CD4-positive, alpha-beta T cell (primary cell): ENCODE measurements at regions not wholly inside any gene's neighbourhood (a gene's known extent, or its start where the extent isn't known, plus 50 kb on each side); places are given as distances from the start of the nearest gene placed in this dataset.

Experiments used
- ATAC-seq: fragments of 200-7000 bp; cut with Tn5 transposase; one replicate; pipeline ENCODE4 v1.10.0; 2022; ENCODE audit warnings: mild to moderate bottlenecking; ENCODE audit not compliant: poor library complexity
- CTCF ChIA-PET: fragments of 350-600 bp; sonication (Branson Sonifier 250); formaldehyde crosslinking; loops from one replicate; lab custom pipeline; 2021; ENCODE audit warnings: antibody characterized with exemption, inconsistent platforms; lab: Charles Lee
- POLR2A ChIA-PET: fragments of 350-600 bp; sonication (Branson Sonifier 250); formaldehyde crosslinking; loops from one replicate; lab custom pipeline; 2021; ENCODE audit warnings: antibody characterized with exemption, inconsistent platforms; lab: Charles Lee
- DNase-seq, 14 experiments: peaks; one replicate each; pipeline ENCODE4 v3.0.0-alpha.2; 2013 to 2020; ENCODE audit warnings: mixed read lengths in 2 of 14
- H3K27ac ChIP-seq, 2 donors: one replicate each; pipeline versions ENCODE4 v1.5.1 to v1.7.0; 2013; ENCODE audit warnings: low read length in 2 of 2, low read depth in 1 of 2, mild to moderate bottlenecking in 1 of 2
- H3K27me3 ChIP-seq, 2 experiments: 1 replicate in 1 of 2; 2 replicates in 1 of 2; pipeline versions ENCODE4 v1.6.1 to v1.7.0; 2013; ENCODE audit warnings: low read length in 2 of 2, control low read depth in 1 of 2, mild to moderate bottlenecking in 1 of 2, moderate library complexity in 1 of 2; ENCODE audit not compliant: insufficient read depth in 2 of 2, control insufficient read depth in 1 of 2
- H3K36me3 ChIP-seq: one replicate; pipeline ENCODE4 v1.6.1; 2013; ENCODE audit warnings: low read length, control low read depth; ENCODE audit not compliant: insufficient read depth
- H3K4me1 ChIP-seq: one replicate; pipeline ENCODE4 v1.6.1; 2013; ENCODE audit warnings: low read length, control low read depth; ENCODE audit not compliant: insufficient read depth
- H3K4me3 ChIP-seq: one replicate; pipeline ENCODE4 v1.5.1; 2013; ENCODE audit warnings: mild to moderate bottlenecking, low read length, moderate library complexity
- H3K9me3 ChIP-seq, 2 experiments: 1 replicate in 1 of 2; 2 replicates in 1 of 2; pipeline versions ENCODE4 v1.6.1 to v1.7.0; 2013; ENCODE audit warnings: low read length in 2 of 2, mild to moderate bottlenecking in 2 of 2, control low read depth in 1 of 2, moderate library complexity in 1 of 2; ENCODE audit not compliant: control insufficient read depth in 1 of 2, insufficient read depth in 1 of 2
- H3K27ac Mint-ChIP-seq: one replicate; pipeline ENCODE4 v1.8.0; 2020; ENCODE audit warnings: mixed read lengths
- H3K27me3 Mint-ChIP-seq: one replicate; pipeline ENCODE4 v1.8.0; 2021; ENCODE audit warnings: mixed read lengths
- H3K36me3 Mint-ChIP-seq: one replicate; pipeline ENCODE4 v1.8.0; 2021; ENCODE audit warnings: low read depth, mixed read lengths
- H3K4me1 Mint-ChIP-seq: one replicate; pipeline ENCODE4 v1.8.0; 2021; ENCODE audit warnings: low read depth, mixed read lengths
- H3K4me3 Mint-ChIP-seq: one replicate; pipeline ENCODE4 v1.8.0; 2020; ENCODE audit warnings: mild to moderate bottlenecking, mixed read lengths
- H3K9me3 Mint-ChIP-seq: one replicate; pipeline ENCODE4 v1.8.0; 2020; ENCODE audit warnings: mixed read lengths
- CTCF ChIP-seq: fragments of 200-600 bp; IDR thresholded peaks from one replicate; pipeline ENCODE4 v1.8.0; 2022; ENCODE audit warnings: antibody characterized with exemption, mild to moderate bottlenecking
- intact Hi-C, 2 experiments: fragments of 100-400 bp; cut with DNase I in 1 of 2; cut with micrococcal nuclease in 1 of 2; formaldehyde crosslinking; loops; one replicate each; pipeline versions ENCODE4 v1.15.1 to v1.9.0; 2023 to 2025; cut with DNase I, micrococcal nuclease

- Histone ChIP-seq H3K27me3 (no peaks in the 10 kb centered on the region), H3K4me3 (no peak overlapping the region), H3K36me3 (no peaks in the 10 kb centered on the region), H3K27ac (no peak overlapping the region), H3K4me1 (peaks cover 20% of the 10 kb centered on the region), H3K9me3 (no peaks in the 10 kb centered on the region)
- Mint-ChIP-seq H3K27ac (peak overlapping the region; percentile 75), H3K4me1 (peaks cover 46% of the 10 kb centered on the region), H3K27me3 (no peaks in the 10 kb centered on the region), H3K9me3 (no peaks in the 10 kb centered on the region), H3K36me3 (no peaks in the 10 kb centered on the region), H3K4me3 (peak overlapping the region; percentile 54)
- POLR2A ChIA-PET, result interaction anchor here (0.7 to 1.2 kb wide), 2 partner anchors 37 to 74 kb away, joined by 3 read pairs; no protein-coding TSS in a partner anchor
- DNase-seq, result peak in 1 of 14 experiments; percentile 16
- TF ChIP-seq CTCF, result no peak
- intact Hi-C loops, result loop anchor here (5.0 to 10.0 kb wide), 2 partner anchors 89 to 256 kb away; no protein-coding TSS in a partner anchor
- ATAC-seq, result no peak
- CTCF ChIA-PET, result no interaction called here
Measured at GRCh38 chrX:120753413-120754251, 122.0 kb downstream of the CT47B1 start.

GRCh38 chrX:120752431-120753082, 122.7 kb upstream of the C1GALT1C1 start:
- ATAC-seq, result peak; percentile 44
- H3K27me3 Mint-ChIP-seq, result no peaks in the 10 kb centered on the region
- TF ChIP-seq CTCF, result no peak

GRCh38 chrX:120751683-120752082, 121.8 kb upstream of the C1GALT1C1 start:
- no peak for TF ChIP-seq CTCF

More at GRCh38 chrX:120752431-120753082, 122.7 kb upstream of the C1GALT1C1 start:
- no peak overlapping the region for H3K4me3 ChIP-seq
- H3K4me3 Mint-ChIP-seq, result peak overlapping the region; percentile 46
- peak overlapping the region; percentile 75 for H3K27ac Mint-ChIP-seq
- ChIA-PET CTCF (no interaction called here), POLR2A (interaction anchor here (0.7 to 1.2 kb wide), 4 partner anchors 38 to 192 kb away, joined by 3 read pairs; partner anchors contain the start of gene CUL4B)
- no peaks in the 10 kb centered on the region for H3K9me3 Mint-ChIP-seq
- no peaks in the 10 kb centered on the region for H3K9me3 ChIP-seq
- H3K36me3 ChIP-seq, result no peaks in the 10 kb centered on the region
- no peak overlapping the region for H3K27ac ChIP-seq
- no peak for DNase-seq
- H3K4me1 ChIP-seq, result peaks cover 20% of the 10 kb centered on the region
- H3K4me1 Mint-ChIP-seq, result peaks cover 46% of the 10 kb centered on the region
- H3K27me3 ChIP-seq, result no peaks in the 10 kb centered on the region
- intact Hi-C loops, result loop anchor here (5.0 to 10.0 kb wide), 2 partner anchors 88 to 255 kb away; no protein-coding TSS in a partner anchor
- no peaks in the 10 kb centered on the region for H3K36me3 Mint-ChIP-seq

More at GRCh38 chrX:120751683-120752082, 121.8 kb upstream of the C1GALT1C1 start:
- no peaks in the 10 kb centered on the region for H3K27me3 ChIP-seq
- no peaks in the 10 kb centered on the region for H3K36me3 ChIP-seq
- no peak for ATAC-seq
- no peaks in the 10 kb centered on the region for H3K9me3 ChIP-seq
- H3K27ac ChIP-seq, result no peak overlapping the region
- intact Hi-C loops, result loop anchor here (5.0 to 10.0 kb wide), 2 partner anchors 87 to 254 kb away; no protein-coding TSS in a partner anchor
- H3K9me3 Mint-ChIP-seq, result no peaks in the 10 kb centered on the region
- H3K27me3 Mint-ChIP-seq, result no peaks in the 10 kb centered on the region
- H3K4me1 Mint-ChIP-seq, result peaks cover 46% of the 10 kb centered on the region
- no peak for DNase-seq
- no peak overlapping the region for H3K27ac Mint-ChIP-seq
- POLR2A ChIA-PET, result no interaction called here
- H3K36me3 Mint-ChIP-seq, result no peaks in the 10 kb centered on the region
- H3K4me3 ChIP-seq, result no peak overlapping the region
- CTCF ChIA-PET, result no interaction called here
- H3K4me3 Mint-ChIP-seq, result no peak overlapping the region
- H3K4me1 ChIP-seq, result peaks cover 20% of the 10 kb centered on the region
